Peyer's patch (tissue), 4 donors: ENCODE measurements at regions not wholly inside any gene's neighbourhood (a gene's known extent, or its start where the extent isn't known, plus 50 kb on each side); places are given as distances from the start of the nearest gene placed in this dataset.

ENCODE experiments used
- DNase-seq, 3 donors: peaks; one replicate each; pipeline ENCODE4 v3.0.0-alpha.2; 2017 to 2019
- H3K27ac ChIP-seq, 4 donors: fragments of 200-600 bp; sonication (generic); one replicate each; pipeline ENCODE4 v1.5.1; 2016 to 2019
- H3K27me3 ChIP-seq, 2 donors: fragments of 200-600 bp; sonication (generic); one replicate each; pipeline ENCODE4 v1.5.1; 2019
- H3K36me3 ChIP-seq, 3 donors: fragments of 200-600 bp; sonication (generic); one replicate each; pipeline ENCODE4 v1.5.1; 2016 to 2019
- H3K4me1 ChIP-seq, 4 donors: fragments of 200-600 bp; sonication (generic); one replicate each; pipeline ENCODE4 v1.5.1; 2016 to 2019
- H3K4me3 ChIP-seq, 4 donors: fragments of 200-600 bp; sonication (generic); 1 replicate in 3 of 4; 2 replicates in 1 of 4; pipeline ENCODE4 v1.5.1; 2016 to 2019; ENCODE audit warnings: mild to moderate bottlenecking in 1 of 4
- H3K9me3 ChIP-seq, 4 donors: fragments of 200-600 bp; sonication (generic); one replicate each; pipeline ENCODE4 v1.5.1; 2016 to 2019; ENCODE audit warnings: mild to moderate bottlenecking in 1 of 4
- POLR2A ChIP-seq, 2 donors: fragments of 450-650 bp; IDR thresholded peaks; one replicate each; pipeline ENCODE4 v1.5.1; 2017; ENCODE audit warnings: antibody characterized with exemption in 2 of 2, mild to moderate bottlenecking in 2 of 2, moderate library complexity in 2 of 2
- TF ChIP-seq, protein P1 (sequence below), 6 experiments: fragments of 450-650 bp in 4 of 6; fragments of 200-600 bp in 2 of 6; sonication (generic) in 1 of 6; IDR thresholded peaks; one replicate each; pipeline ENCODE4 v1.5.1; 2017 to 2019; ENCODE audit warnings: antibody characterized with exemption in 6 of 6, mild to moderate bottlenecking in 3 of 6, moderate library complexity in 1 of 6

DNA sequence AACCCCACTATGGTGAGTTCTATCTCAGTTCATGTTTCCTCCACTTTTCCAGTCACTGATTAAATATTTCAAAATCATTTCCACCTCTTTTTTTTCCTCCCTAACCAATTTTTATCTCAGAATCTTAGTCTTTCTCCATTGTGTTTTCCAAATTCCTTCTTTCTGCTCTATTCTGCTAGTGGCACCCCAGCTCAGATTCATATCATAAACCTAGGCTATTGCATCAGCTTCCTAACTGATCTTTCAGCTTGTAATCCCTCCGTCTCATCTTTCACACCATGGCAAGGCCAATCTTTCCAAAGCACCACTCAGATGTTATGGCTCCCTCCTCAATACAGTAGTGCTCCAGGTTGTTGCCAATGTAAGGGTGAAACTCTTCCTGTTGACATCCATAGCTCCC, 631.9 kb downstream of the PLPP3 start:
- no peaks in the 10 kb centered on the region for H3K36me3 ChIP-seq
- no peaks in the 10 kb centered on the region for H3K4me1 ChIP-seq
- H3K27me3 ChIP-seq = no peaks in the 10 kb centered on the region
- no peak overlapping the region for H3K4me3 ChIP-seq
- no peak overlapping the region for H3K27ac ChIP-seq
- H3K9me3 ChIP-seq = no peaks in the 10 kb centered on the region
- no peak for TF ChIP-seq POLR2A (IDR thresholded peaks at IDR 0.05)
- TF ChIP-seq, protein P1, sequence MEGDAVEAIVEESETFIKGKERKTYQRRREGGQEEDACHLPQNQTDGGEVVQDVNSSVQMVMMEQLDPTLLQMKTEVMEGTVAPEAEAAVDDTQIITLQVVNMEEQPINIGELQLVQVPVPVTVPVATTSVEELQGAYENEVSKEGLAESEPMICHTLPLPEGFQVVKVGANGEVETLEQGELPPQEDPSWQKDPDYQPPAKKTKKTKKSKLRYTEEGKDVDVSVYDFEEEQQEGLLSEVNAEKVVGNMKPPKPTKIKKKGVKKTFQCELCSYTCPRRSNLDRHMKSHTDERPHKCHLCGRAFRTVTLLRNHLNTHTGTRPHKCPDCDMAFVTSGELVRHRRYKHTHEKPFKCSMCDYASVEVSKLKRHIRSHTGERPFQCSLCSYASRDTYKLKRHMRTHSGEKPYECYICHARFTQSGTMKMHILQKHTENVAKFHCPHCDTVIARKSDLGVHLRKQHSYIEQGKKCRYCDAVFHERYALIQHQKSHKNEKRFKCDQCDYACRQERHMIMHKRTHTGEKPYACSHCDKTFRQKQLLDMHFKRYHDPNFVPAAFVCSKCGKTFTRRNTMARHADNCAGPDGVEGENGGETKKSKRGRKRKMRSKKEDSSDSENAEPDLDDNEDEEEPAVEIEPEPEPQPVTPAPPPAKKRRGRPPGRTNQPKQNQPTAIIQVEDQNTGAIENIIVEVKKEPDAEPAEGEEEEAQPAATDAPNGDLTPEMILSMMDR (IDR thresholded peaks at IDR 0.05) = no peak
- DNase-seq = no peak

DNA sequence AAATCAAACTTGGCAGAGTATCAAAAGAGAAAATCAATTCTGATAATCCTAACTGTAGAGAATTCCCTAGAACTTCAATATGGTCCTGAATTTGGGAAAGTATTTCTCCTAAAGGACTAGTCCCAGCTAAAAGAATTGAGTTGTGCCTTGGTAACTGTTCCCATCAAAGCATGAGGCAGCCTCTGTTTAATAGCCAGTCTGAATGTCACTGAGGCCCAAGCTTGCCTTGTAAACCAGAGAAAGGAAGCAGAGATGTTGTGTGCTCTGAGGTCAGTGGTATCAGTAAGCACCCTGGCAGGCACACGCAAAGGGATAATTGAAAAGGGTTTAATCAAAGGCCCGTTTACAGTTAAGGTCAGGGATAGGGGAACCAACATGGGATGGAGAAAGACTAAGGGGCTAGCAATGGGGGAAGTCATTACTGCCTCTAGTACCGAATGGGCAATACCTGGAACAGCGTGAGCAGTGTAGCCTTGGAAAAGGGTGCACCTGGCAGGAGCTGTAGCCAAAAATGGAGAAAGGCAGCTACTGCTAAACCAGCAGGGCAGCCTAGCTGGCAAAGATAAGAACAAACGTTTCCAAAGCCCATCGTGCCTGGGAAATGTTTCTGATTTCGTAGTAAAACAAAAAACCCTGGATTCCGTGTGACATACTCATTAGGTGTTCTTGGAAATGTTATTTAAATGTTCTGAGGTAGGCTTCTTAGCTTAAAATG, 635.5 kb downstream of the PLPP3 start:
- Histone ChIP-seq H3K9me3 (no peaks in the 10 kb centered on the region), H3K4me1 (no peaks in the 10 kb centered on the region), H3K4me3 (no peak overlapping the region), H3K36me3 (no peaks in the 10 kb centered on the region), H3K27me3 (no peaks in the 10 kb centered on the region), H3K27ac (no peak overlapping the region)
- TF ChIP-seq POLR2A (IDR thresholded peaks at IDR 0.05) = no peak
- TF ChIP-seq, protein P1 (IDR thresholded peaks at IDR 0.05) = no peak
- no peak for DNase-seq

DNA sequence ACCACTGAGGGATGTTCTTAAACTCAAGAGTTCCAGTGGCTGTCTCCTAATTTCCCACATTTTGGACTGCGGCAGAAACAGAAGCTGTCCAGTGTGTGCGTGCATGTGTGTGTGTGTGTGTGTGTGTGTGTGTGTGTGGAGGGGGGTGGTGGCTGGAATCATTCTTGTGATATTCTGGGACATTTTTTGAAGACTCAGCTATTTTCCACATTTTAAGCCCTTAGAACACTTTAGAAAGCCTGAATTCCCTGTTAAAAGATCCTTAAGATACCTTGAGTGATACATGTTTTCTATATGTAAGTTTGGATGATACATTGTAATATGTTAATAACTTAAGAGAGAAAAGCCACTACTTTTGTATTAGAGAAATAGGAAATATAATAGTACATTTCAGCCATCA, 636.4 kb downstream of the PLPP3 start:
- H3K9me3 ChIP-seq = no peaks in the 10 kb centered on the region
- no peak overlapping the region for H3K4me3 ChIP-seq
- no peak for DNase-seq
- H3K27me3 ChIP-seq = no peaks in the 10 kb centered on the region
- no peak overlapping the region for H3K27ac ChIP-seq
- no peaks in the 10 kb centered on the region for H3K4me1 ChIP-seq
- H3K36me3 ChIP-seq = no peaks in the 10 kb centered on the region
- TF ChIP-seq, protein P1 (IDR thresholded peaks at IDR 0.05) = no peak

DNA sequence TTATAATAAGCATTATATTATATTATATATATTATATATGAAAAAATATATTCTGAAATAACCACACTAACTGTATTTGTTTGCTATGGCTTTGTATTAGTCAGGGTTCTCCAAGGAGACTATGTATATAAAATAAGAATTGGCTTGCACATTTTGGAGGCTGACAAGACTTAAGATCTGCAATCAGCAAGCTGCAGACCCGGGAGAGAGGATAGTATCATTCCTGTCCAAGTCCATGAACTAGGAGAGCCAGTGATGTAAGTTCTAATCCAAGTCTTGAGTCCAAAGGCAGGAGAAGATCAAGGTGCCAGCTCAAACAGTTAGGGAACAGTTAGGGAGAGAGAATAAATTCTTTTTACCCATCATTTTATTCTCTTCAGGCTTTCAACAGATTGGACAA, 639.5 kb downstream of the PLPP3 start:
- Histone ChIP-seq H3K27ac (no peak overlapping the region), H3K4me1 (no peaks in the 10 kb centered on the region), H3K36me3 (no peaks in the 10 kb centered on the region), H3K9me3 (no peaks in the 10 kb centered on the region), H3K27me3 (no peaks in the 10 kb centered on the region), H3K4me3 (no peak overlapping the region)
- TF ChIP-seq, protein P1 (IDR thresholded peaks at IDR 0.05) = no peak
- TF ChIP-seq POLR2A (IDR thresholded peaks at IDR 0.05) = no peak
- no peak for DNase-seq

DNA sequence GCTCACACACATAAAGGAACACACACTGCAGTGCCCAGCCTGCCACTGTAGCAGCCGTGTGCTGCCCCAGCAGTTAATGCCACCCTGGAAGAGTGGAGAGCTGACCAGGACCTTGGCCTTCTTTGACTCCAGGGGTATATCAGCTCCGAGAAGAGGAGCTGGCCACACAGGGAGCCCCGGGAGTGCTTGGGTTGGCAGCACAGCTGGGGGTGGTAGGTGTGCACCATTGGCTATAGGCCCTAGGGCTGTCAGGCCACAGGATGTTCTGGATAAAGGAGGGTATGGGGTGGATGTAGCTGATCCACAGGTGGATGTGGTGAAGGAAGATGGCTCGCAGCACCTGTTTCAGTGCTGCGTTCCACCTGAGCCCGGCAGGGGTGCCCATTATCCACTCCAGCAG, 640.5 kb downstream of the PLPP3 start:
- H3K9me3 ChIP-seq = no peaks in the 10 kb centered on the region
- no peaks in the 10 kb centered on the region for H3K4me1 ChIP-seq
- no peak for DNase-seq
- H3K36me3 ChIP-seq = no peaks in the 10 kb centered on the region
- no peak for TF ChIP-seq POLR2A (IDR thresholded peaks at IDR 0.05)
- TF ChIP-seq, protein P1 (IDR thresholded peaks at IDR 0.05) = no peak
- no peaks in the 10 kb centered on the region for H3K27me3 ChIP-seq
- H3K4me3 ChIP-seq = no peak overlapping the region
- no peak overlapping the region for H3K27ac ChIP-seq
